A549 (cell line): ENCODE measurements at regions not wholly inside any gene's neighbourhood (a gene's known extent, or its start where the extent isn't known, plus 50 kb on each side); places are given as distances from the start of the nearest gene placed in this dataset.

Experiments used
- CEBPB ChIP-seq, 2 experiments: fragments of >200 bp in 1 of 2; sonication (Bioruptor Twin) in 1 of 2; formaldehyde crosslinking in 1 of 2; IDR thresholded peaks; 2 replicates each; pipeline ENCODE4 v1.6.1; 2012 to 2016
- EP300 ChIP-seq, 2 experiments: fragments of >200 bp; sonication (Bioruptor Twin); formaldehyde crosslinking; IDR thresholded peaks; 2 replicates in 1 of 2; 3 replicates in 1 of 2; pipeline ENCODE4 v1.6.1; 2016 to 2017
- FOXS1 ChIP-seq: fragments of 250-450 bp; sonication (Bioruptor Pico); IDR thresholded peaks from 2 replicates; pipeline ENCODE4 v1.5.0; 2020; ENCODE audit warnings: mild to moderate bottlenecking, moderate library complexity
- JUN ChIP-seq, 2 experiments: fragments of >200 bp; sonication (Bioruptor Twin); formaldehyde crosslinking; IDR thresholded peaks; 2 replicates in 1 of 2; 3 replicates in 1 of 2; pipeline ENCODE4 v1.6.1; 2016 to 2017
- POLR2A ChIP-seq: IDR thresholded peaks from 2 replicates; pipeline ENCODE4 v1.6.1; 2012; ENCODE audit warnings: mild to moderate bottlenecking, low read length
- TP53 ChIP-seq: fragments of 250-450 bp; sonication (Bioruptor Pico); IDR thresholded peaks from 2 replicates; pipeline ENCODE4 v1.5.0; 2021; ENCODE audit warnings: mild to moderate bottlenecking, moderate library complexity
- TF ChIP-seq, protein P1 (sequence below): fragments of >200 bp; sonication (Bioruptor Twin); formaldehyde crosslinking; IDR thresholded peaks from 3 replicates; pipeline ENCODE4 v1.5.1; 2016
- TF ChIP-seq, protein P2 (sequence below): fragments of 150-350 bp; IDR thresholded peaks from 2 replicates; pipeline ENCODE4 v1.6.1; 2014; ENCODE audit warnings: low read depth, mild to moderate bottlenecking, low read length
- TF ChIP-seq, protein P3 (sequence below): IDR thresholded peaks from 2 replicates; pipeline ENCODE4 v1.6.1; 2012
- TF ChIP-seq, protein P4 (sequence below): fragments of 200-600 bp; sonication (generic); IDR thresholded peaks from 2 replicates; pipeline ENCODE4 v1.6.1; 2016; ENCODE audit warnings: antibody characterized with exemption, mild to moderate bottlenecking, moderate library complexity

DNA sequence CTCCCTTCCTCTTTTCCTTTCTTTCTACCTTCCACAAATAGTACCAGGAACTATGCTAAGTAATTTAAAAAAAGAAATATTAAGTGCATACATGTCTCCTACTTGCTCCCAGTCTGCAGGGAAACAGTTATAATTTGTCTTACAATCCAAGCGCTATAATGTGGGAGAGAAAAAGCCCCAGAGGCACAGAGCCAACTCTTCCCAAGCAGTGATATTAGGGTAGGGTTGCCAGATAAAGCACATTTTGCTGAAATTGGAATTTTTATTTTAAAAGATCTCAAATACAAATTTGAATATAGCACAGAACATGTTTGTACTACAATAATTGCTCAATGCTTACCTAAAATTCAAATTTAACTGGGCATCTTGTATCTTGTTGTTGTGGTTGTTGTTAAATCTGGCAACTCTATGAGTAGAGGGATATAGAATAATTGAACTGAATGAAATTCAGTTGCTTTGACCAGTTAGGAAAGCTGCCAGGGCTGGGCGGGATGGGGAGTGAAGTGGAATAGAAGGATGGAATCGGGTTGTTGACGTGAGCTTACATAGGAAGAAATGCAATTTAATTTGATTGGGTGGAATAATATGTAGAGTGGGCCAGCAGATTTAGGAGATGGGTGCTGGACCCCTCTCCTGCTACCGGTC is 52.6 kb upstream of the USP3 start:
- TF ChIP-seq FOXS1 = no peak
- TF ChIP-seq, protein P1, sequence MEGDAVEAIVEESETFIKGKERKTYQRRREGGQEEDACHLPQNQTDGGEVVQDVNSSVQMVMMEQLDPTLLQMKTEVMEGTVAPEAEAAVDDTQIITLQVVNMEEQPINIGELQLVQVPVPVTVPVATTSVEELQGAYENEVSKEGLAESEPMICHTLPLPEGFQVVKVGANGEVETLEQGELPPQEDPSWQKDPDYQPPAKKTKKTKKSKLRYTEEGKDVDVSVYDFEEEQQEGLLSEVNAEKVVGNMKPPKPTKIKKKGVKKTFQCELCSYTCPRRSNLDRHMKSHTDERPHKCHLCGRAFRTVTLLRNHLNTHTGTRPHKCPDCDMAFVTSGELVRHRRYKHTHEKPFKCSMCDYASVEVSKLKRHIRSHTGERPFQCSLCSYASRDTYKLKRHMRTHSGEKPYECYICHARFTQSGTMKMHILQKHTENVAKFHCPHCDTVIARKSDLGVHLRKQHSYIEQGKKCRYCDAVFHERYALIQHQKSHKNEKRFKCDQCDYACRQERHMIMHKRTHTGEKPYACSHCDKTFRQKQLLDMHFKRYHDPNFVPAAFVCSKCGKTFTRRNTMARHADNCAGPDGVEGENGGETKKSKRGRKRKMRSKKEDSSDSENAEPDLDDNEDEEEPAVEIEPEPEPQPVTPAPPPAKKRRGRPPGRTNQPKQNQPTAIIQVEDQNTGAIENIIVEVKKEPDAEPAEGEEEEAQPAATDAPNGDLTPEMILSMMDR = no peak
- TF ChIP-seq EP300 (IDR thresholded peaks at IDR 0.05) = no peak
- no peak for TF ChIP-seq TP53
- TF ChIP-seq JUN (IDR thresholded peaks at IDR 0.05) = no peak
- no peak for TF ChIP-seq POLR2A
- TF ChIP-seq, protein P2, sequence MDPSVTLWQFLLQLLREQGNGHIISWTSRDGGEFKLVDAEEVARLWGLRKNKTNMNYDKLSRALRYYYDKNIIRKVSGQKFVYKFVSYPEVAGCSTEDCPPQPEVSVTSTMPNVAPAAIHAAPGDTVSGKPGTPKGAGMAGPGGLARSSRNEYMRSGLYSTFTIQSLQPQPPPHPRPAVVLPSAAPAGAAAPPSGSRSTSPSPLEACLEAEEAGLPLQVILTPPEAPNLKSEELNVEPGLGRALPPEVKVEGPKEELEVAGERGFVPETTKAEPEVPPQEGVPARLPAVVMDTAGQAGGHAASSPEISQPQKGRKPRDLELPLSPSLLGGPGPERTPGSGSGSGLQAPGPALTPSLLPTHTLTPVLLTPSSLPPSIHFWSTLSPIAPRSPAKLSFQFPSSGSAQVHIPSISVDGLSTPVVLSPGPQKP = no peak
- TF ChIP-seq, protein P3, sequence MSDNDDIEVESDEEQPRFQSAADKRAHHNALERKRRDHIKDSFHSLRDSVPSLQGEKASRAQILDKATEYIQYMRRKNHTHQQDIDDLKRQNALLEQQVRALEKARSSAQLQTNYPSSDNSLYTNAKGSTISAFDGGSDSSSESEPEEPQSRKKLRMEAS = no peak
- TF ChIP-seq, protein P4, sequence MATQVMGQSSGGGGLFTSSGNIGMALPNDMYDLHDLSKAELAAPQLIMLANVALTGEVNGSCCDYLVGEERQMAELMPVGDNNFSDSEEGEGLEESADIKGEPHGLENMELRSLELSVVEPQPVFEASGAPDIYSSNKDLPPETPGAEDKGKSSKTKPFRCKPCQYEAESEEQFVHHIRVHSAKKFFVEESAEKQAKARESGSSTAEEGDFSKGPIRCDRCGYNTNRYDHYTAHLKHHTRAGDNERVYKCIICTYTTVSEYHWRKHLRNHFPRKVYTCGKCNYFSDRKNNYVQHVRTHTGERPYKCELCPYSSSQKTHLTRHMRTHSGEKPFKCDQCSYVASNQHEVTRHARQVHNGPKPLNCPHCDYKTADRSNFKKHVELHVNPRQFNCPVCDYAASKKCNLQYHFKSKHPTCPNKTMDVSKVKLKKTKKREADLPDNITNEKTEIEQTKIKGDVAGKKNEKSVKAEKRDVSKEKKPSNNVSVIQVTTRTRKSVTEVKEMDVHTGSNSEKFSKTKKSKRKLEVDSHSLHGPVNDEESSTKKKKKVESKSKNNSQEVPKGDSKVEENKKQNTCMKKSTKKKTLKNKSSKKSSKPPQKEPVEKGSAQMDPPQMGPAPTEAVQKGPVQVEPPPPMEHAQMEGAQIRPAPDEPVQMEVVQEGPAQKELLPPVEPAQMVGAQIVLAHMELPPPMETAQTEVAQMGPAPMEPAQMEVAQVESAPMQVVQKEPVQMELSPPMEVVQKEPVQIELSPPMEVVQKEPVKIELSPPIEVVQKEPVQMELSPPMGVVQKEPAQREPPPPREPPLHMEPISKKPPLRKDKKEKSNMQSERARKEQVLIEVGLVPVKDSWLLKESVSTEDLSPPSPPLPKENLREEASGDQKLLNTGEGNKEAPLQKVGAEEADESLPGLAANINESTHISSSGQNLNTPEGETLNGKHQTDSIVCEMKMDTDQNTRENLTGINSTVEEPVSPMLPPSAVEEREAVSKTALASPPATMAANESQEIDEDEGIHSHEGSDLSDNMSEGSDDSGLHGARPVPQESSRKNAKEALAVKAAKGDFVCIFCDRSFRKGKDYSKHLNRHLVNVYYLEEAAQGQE = no peak
- TF ChIP-seq CEBPB (IDR thresholded peaks at IDR 0.05) = no peak
